GM23338 (cell line): ENCODE measurements at regions not wholly inside any gene's neighbourhood (a gene's known extent, or its start where the extent isn't known, plus 50 kb on each side); places are given as distances from the start of the nearest gene placed in this dataset.

ENCODE experiments used
- CREB1 ChIP-seq: fragments of 250-450 bp; sonication (Bioruptor Pico); IDR thresholded peaks from 2 replicates; pipeline ENCODE4 v1.5.0; 2020; ENCODE audit warnings: low read depth, mild to moderate bottlenecking, moderate library complexity
- CTCF ChIP-seq, 2 experiments: fragments of 200-600 bp in 1 of 2; sonication (generic) in 1 of 2; conservative IDR thresholded peaks; 2 replicates each; pipeline versions ENCODE4 v1.5.1 to v1.6.1; 2016 to 2017; ENCODE audit warnings: antibody characterized with exemption in 2 of 2, low read depth in 2 of 2, mild to moderate bottlenecking in 2 of 2, moderate library complexity in 1 of 2
- ETS1 ChIP-seq: IDR thresholded peaks from 2 replicates; pipeline ENCODE4 v1.6.1; 2016; ENCODE audit warnings: antibody characterized with exemption
- EZH2 ChIP-seq: fragments of 200-600 bp; sonication (generic); IDR thresholded peaks from one replicate; pipeline ENCODE4 v1.8.0; 2017; ENCODE audit warnings: antibody characterized with exemption, mild to moderate bottlenecking, low read depth; ENCODE audit not compliant: unreplicated experiment
- EZH2phosphoT487 ChIP-seq: fragments of 200-600 bp; sonication (generic); IDR thresholded peaks from one replicate; pipeline ENCODE4 v1.8.1; 2018; ENCODE audit warnings: antibody characterized with exemption; ENCODE audit not compliant: unreplicated experiment
- JUNB ChIP-seq: IDR thresholded peaks from one replicate; pipeline ENCODE4 v1.6.1; 2016; ENCODE audit warnings: antibody characterized with exemption; ENCODE audit not compliant: unreplicated experiment
- NANOG ChIP-seq: IDR thresholded peaks from 2 replicates; pipeline ENCODE4 v1.6.1; 2016; ENCODE audit warnings: antibody characterized with exemption, borderline replicate concordance
- POLR2AphosphoS5 ChIP-seq: IDR thresholded peaks from 2 replicates; pipeline ENCODE4 v1.6.1; 2016; ENCODE audit warnings: antibody characterized with exemption, low read depth
- REST ChIP-seq: IDR thresholded peaks from one replicate; pipeline ENCODE4 v1.6.1; 2018; ENCODE audit warnings: antibody characterized with exemption; ENCODE audit not compliant: unreplicated experiment
- STAT1 ChIP-seq: IDR thresholded peaks from one replicate; pipeline ENCODE4 v1.6.1; 2016; ENCODE audit warnings: antibody characterized with exemption; ENCODE audit not compliant: unreplicated experiment
- ZNF114 ChIP-seq: fragments of 250-450 bp; sonication (Bioruptor Pico); IDR thresholded peaks from 2 replicates; pipeline ENCODE4 v1.5.0; 2020; ENCODE audit warnings: mild to moderate bottlenecking, moderate library complexity
- ZNF331 ChIP-seq: fragments of 250-450 bp; sonication (Bioruptor Pico); IDR thresholded peaks from 2 replicates; pipeline ENCODE4 v1.5.0; 2020; ENCODE audit warnings: low read depth, mild to moderate bottlenecking, moderate library complexity
- ZNF462 ChIP-seq: fragments of 250-450 bp; sonication (Bioruptor Pico); IDR thresholded peaks from 2 replicates; pipeline ENCODE4 v1.5.0; 2020; ENCODE audit warnings: mild to moderate bottlenecking, moderate library complexity

GRCh38 chr12:98053202-98053601, 462.2 kb upstream of the TMPO start:
- TF ChIP-seq CTCF (conservative IDR thresholded peaks at IDR 0.05; ENCODE audit: low read depth in 2 of 2) = no peak
- TF ChIP-seq CREB1 (CRISPR knock-in tag) = no peak
- no peak for TF ChIP-seq EZH2
- TF ChIP-seq JUNB = no peak
- no peak for TF ChIP-seq NANOG
- no peak for TF ChIP-seq REST
- TF ChIP-seq POLR2AphosphoS5 = no peak
- no peak for TF ChIP-seq EZH2phosphoT487
- TF ChIP-seq ZNF114 (CRISPR knock-in tag) = no peak
- TF ChIP-seq STAT1 = no peak
- TF ChIP-seq ZNF331 = no peak
- TF ChIP-seq ZNF462 (CRISPR knock-in tag) = no peak
- no peak for TF ChIP-seq ETS1
